Stomach (tissue), 4 donors: ENCODE measurements at regions not wholly inside any gene's neighbourhood (a gene's known extent, or its start where the extent isn't known, plus 50 kb on each side); places are given as distances from the start of the nearest gene placed in this dataset.

Experiments used
- CTCF ChIP-seq, 7 experiments: fragments of 450-650 bp in 4 of 7; fragments of 200-600 bp in 3 of 7; sonication (generic) in 3 of 7; IDR thresholded peaks; one replicate each; pipeline ENCODE4 v1.5.1; 2016 to 2019; ENCODE audit warnings: antibody characterized with exemption in 7 of 7, control low read depth in 2 of 7, mild to moderate bottlenecking in 1 of 7
- EP300 ChIP-seq: sonication (generic); formaldehyde crosslinking; IDR thresholded peaks from one replicate; pipeline ENCODE4 v1.6.1; 2017; ENCODE audit warnings: antibody characterized with exemption
- POLR2A ChIP-seq, 4 donors: fragments of 450-650 bp; IDR thresholded peaks; one replicate each; pipeline ENCODE4 v1.6.1; 2016; ENCODE audit warnings: antibody characterized with exemption in 4 of 4, control low read depth in 2 of 4, mild to moderate bottlenecking in 1 of 4, moderate library complexity in 1 of 4
- POLR2AphosphoS5 ChIP-seq, 3 donors: sonication (generic); formaldehyde crosslinking; IDR thresholded peaks; one replicate each; pipeline ENCODE4 v1.6.1; 2016; ENCODE audit warnings: antibody characterized with exemption in 3 of 3

GRCh38 chr1:192943108-192943507, 116.1 kb downstream of the UCHL5 start:
- TF ChIP-seq CTCF (IDR thresholded peaks at IDR 0.05): no peak
- no peak for TF ChIP-seq POLR2A (IDR thresholded peaks at IDR 0.05)
- no peak for TF ChIP-seq POLR2AphosphoS5 (IDR thresholded peaks at IDR 0.05)
- TF ChIP-seq EP300: no peak
